WTC11 (cell line): ENCODE measurements at regions not wholly inside any gene's neighbourhood (a gene's known extent, or its start where the extent isn't known, plus 50 kb on each side); places are given as distances from the start of the nearest gene placed in this dataset.

Experiments used
- ATAC-seq: fragments of 200-7000 bp; cut with Tn5 transposase; 2 replicates; pipeline ENCODE4 v1.10.0; 2021; ENCODE audit warnings: mild to moderate bottlenecking, moderate library complexity
- CTCF ChIA-PET: fragments of 300-600 bp; sonication (Branson Sonifier 250); formaldehyde crosslinking; loops from one replicate; lab custom pipeline; 2021; ENCODE audit warnings: antibody characterized with exemption; lab: Charles Lee
- POLR2A ChIA-PET: fragments of 350-600 bp; sonication (Branson Sonifier 250); formaldehyde crosslinking; loops from one replicate; lab custom pipeline; 2021; ENCODE audit warnings: antibody characterized with exemption; lab: Charles Lee
- DNase-seq: peaks from one replicate; pipeline ENCODE4 v3.0.0; 2021; ENCODE audit warnings: low spot score
- H3K27ac Mint-ChIP-seq: 2 replicates; pipeline ENCODE4 v1.8.0; 2021; ENCODE audit warnings: mixed read lengths
- H3K27me3 Mint-ChIP-seq: 2 replicates; pipeline ENCODE4 v1.8.0; 2021; ENCODE audit warnings: low read depth, mild to moderate bottlenecking, moderate library complexity, mixed read lengths
- H3K36me3 Mint-ChIP-seq: 2 replicates; pipeline ENCODE4 v1.8.0; 2021; ENCODE audit warnings: mixed read lengths
- H3K4me1 Mint-ChIP-seq: 2 replicates; pipeline ENCODE4 v1.8.0; 2022; ENCODE audit warnings: mixed read lengths
- H3K4me3 Mint-ChIP-seq: 2 replicates; pipeline ENCODE4 v1.8.0; 2021; ENCODE audit warnings: mild to moderate bottlenecking, moderate library complexity, mixed read lengths
- H3K9me3 Mint-ChIP-seq: 2 replicates; pipeline ENCODE4 v1.8.0; 2021; ENCODE audit warnings: mixed read lengths
- ATF1 ChIP-seq: sonication (generic); formaldehyde crosslinking; IDR thresholded peaks from 2 replicates; pipeline ENCODE4 v1.8.1; 2023; ENCODE audit warnings: mild to moderate bottlenecking, moderate library complexity, missing genetic modification reagents
- FOXK1 ChIP-seq: sonication (generic); formaldehyde crosslinking; IDR thresholded peaks from 2 replicates; pipeline ENCODE4 v1.8.0; 2022; ENCODE audit warnings: mild to moderate bottlenecking, moderate library complexity, missing genetic modification reagents
- GABPB1 ChIP-seq: sonication (generic); formaldehyde crosslinking; IDR thresholded peaks from 2 replicates; pipeline ENCODE4 v1.8.1; 2023; ENCODE audit warnings: mild to moderate bottlenecking, missing genetic modification reagents
- IRF2 ChIP-seq: sonication (generic); formaldehyde crosslinking; IDR thresholded peaks from 2 replicates; pipeline ENCODE4 v1.8.0; 2022; ENCODE audit warnings: low read depth, missing genetic modification reagents, borderline replicate concordance
- KAT7 ChIP-seq: sonication (generic); formaldehyde crosslinking; IDR thresholded peaks from 2 replicates; pipeline ENCODE4 v1.8.1; 2023; ENCODE audit warnings: missing genetic modification reagents, mild to moderate bottlenecking, borderline replicate concordance
- NFE2L1 ChIP-seq: sonication (generic); formaldehyde crosslinking; IDR thresholded peaks from 2 replicates; pipeline ENCODE4 v1.8.1; 2023; ENCODE audit warnings: missing genetic modification reagents
- OVOL2 ChIP-seq: fragments of 250-450 bp; sonication (Bioruptor Pico); IDR thresholded peaks from 2 replicates; pipeline ENCODE4 v1.9.0; 2021; ENCODE audit warnings: mild to moderate bottlenecking, borderline replicate concordance
- TEAD1 ChIP-seq: sonication (generic); formaldehyde crosslinking; IDR thresholded peaks from 2 replicates; pipeline ENCODE4 v1.8.0; 2022; ENCODE audit warnings: mild to moderate bottlenecking, missing genetic modification reagents
- TP53 ChIP-seq: sonication (generic); formaldehyde crosslinking; IDR thresholded peaks from 2 replicates; pipeline ENCODE4 v1.8.1; 2023; ENCODE audit warnings: mild to moderate bottlenecking, missing genetic modification reagents
- ZBTB43 ChIP-seq: sonication (generic); formaldehyde crosslinking; IDR thresholded peaks from 2 replicates; pipeline ENCODE4 v1.8.1; 2023; ENCODE audit warnings: mild to moderate bottlenecking, missing genetic modification reagents
- ZNF121 ChIP-seq: sonication (generic); formaldehyde crosslinking; IDR thresholded peaks from 2 replicates; pipeline ENCODE4 v1.8.0; 2023; ENCODE audit warnings: missing genetic modification reagents
- ZNF263 ChIP-seq: sonication (generic); formaldehyde crosslinking; IDR thresholded peaks from 2 replicates; pipeline ENCODE4 v1.8.1; 2022; ENCODE audit warnings: low read depth, mild to moderate bottlenecking, moderate library complexity, missing genetic modification reagents
- ZNF425 ChIP-seq: fragments of 250-450 bp; sonication (Bioruptor Pico); conservative IDR thresholded peaks from 2 replicates; pipeline ENCODE4 v1.9.0; 2021; ENCODE audit warnings: mild to moderate bottlenecking
- TF ChIP-seq, protein P1 (sequence below): sonication (generic); formaldehyde crosslinking; IDR thresholded peaks from 2 replicates; pipeline ENCODE4 v1.8.1; 2022; ENCODE audit warnings: mild to moderate bottlenecking, missing genetic modification reagents, moderate library complexity, borderline replicate concordance
- TF ChIP-seq, protein P2 (sequence below): sonication (generic); formaldehyde crosslinking; IDR thresholded peaks from 2 replicates; pipeline ENCODE4 v1.8.0; 2022; ENCODE audit warnings: missing genetic modification reagents
- TF ChIP-seq, protein P3 (sequence below): sonication (generic); formaldehyde crosslinking; IDR thresholded peaks from 2 replicates; pipeline ENCODE4 v1.8.1; 2022; ENCODE audit warnings: low read depth, mild to moderate bottlenecking, moderate library complexity, missing genetic modification reagents, borderline replicate concordance
- TF ChIP-seq, protein P4 (sequence below): fragments of 250-450 bp; sonication (Bioruptor Pico); IDR thresholded peaks from 2 replicates; pipeline ENCODE4 v1.9.0; 2021; ENCODE audit warnings: mild to moderate bottlenecking
- TF ChIP-seq, protein P5 (sequence below): sonication (generic); formaldehyde crosslinking; IDR thresholded peaks from 2 replicates; pipeline ENCODE4 v1.8.0; 2023; ENCODE audit warnings: mild to moderate bottlenecking, missing genetic modification reagents

GRCh38 chr6:55003719-55004430 is 157.3 kb downstream of the FAM83B start:
- TF ChIP-seq ZNF263 (CRISPR knock-in tag) (no peak), ZNF425 (CRISPR knock-in tag) (no peak), ZNF121 (CRISPR knock-in tag) (no peak)
- Mint-ChIP-seq H3K36me3 (no peaks in the 10 kb centered on the region), H3K4me1 (no peaks in the 10 kb centered on the region), H3K4me3 (no peak overlapping the region), H3K27ac (no peak overlapping the region), H3K9me3 (peaks cover 10% of the 10 kb centered on the region; the same call in 1 of the 2 replicates), H3K27me3 (no peaks in the 10 kb centered on the region)
- DNase-seq: no peak
- ChIA-PET CTCF (interaction anchor here (0.6 kb wide), 1 partner anchor 236 kb away, joined by 3 read pairs; no protein-coding TSS in a partner anchor), POLR2A (no interaction called here)
- no peak for ATAC-seq

GRCh38 chr6:55009131-55009530 is 162.6 kb downstream of the FAM83B start:
- H3K9me3 Mint-ChIP-seq: peaks cover 10% of the 10 kb centered on the region; the same call in 1 of the 2 replicates
- H3K27me3 Mint-ChIP-seq: no peaks in the 10 kb centered on the region
- peaks cover 3% of the 10 kb centered on the region for H3K4me1 Mint-ChIP-seq
- ATAC-seq: peak; percentile 46
- no peaks in the 10 kb centered on the region for H3K36me3 Mint-ChIP-seq
- H3K27ac Mint-ChIP-seq: no peak overlapping the region
- DNase-seq: peak; percentile 29
- POLR2A ChIA-PET: no interaction called here
- no peak overlapping the region for H3K4me3 Mint-ChIP-seq
- CTCF ChIA-PET: no interaction called here
- TF ChIP-seq TP53 (no peak), TEAD1 (CRISPR knock-in tag) (no peak), ATF1 (CRISPR knock-in tag) (no peak), FOXK1 (CRISPR knock-in tag) (no peak), NFE2L1 (CRISPR knock-in tag) (no peak), ZBTB43 (CRISPR knock-in tag) (no peak), OVOL2 (CRISPR knock-in tag) (no peak), IRF2 (CRISPR knock-in tag) (no peak), GABPB1 (CRISPR knock-in tag) (no peak), ZNF425 (CRISPR knock-in tag) (no peak), KAT7 (no peak)
- TF ChIP-seq, protein P1, sequence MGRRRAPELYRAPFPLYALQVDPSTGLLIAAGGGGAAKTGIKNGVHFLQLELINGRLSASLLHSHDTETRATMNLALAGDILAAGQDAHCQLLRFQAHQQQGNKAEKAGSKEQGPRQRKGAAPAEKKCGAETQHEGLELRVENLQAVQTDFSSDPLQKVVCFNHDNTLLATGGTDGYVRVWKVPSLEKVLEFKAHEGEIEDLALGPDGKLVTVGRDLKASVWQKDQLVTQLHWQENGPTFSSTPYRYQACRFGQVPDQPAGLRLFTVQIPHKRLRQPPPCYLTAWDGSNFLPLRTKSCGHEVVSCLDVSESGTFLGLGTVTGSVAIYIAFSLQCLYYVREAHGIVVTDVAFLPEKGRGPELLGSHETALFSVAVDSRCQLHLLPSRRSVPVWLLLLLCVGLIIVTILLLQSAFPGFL (CRISPR knock-in tag): no peak
- TF ChIP-seq, protein P2, sequence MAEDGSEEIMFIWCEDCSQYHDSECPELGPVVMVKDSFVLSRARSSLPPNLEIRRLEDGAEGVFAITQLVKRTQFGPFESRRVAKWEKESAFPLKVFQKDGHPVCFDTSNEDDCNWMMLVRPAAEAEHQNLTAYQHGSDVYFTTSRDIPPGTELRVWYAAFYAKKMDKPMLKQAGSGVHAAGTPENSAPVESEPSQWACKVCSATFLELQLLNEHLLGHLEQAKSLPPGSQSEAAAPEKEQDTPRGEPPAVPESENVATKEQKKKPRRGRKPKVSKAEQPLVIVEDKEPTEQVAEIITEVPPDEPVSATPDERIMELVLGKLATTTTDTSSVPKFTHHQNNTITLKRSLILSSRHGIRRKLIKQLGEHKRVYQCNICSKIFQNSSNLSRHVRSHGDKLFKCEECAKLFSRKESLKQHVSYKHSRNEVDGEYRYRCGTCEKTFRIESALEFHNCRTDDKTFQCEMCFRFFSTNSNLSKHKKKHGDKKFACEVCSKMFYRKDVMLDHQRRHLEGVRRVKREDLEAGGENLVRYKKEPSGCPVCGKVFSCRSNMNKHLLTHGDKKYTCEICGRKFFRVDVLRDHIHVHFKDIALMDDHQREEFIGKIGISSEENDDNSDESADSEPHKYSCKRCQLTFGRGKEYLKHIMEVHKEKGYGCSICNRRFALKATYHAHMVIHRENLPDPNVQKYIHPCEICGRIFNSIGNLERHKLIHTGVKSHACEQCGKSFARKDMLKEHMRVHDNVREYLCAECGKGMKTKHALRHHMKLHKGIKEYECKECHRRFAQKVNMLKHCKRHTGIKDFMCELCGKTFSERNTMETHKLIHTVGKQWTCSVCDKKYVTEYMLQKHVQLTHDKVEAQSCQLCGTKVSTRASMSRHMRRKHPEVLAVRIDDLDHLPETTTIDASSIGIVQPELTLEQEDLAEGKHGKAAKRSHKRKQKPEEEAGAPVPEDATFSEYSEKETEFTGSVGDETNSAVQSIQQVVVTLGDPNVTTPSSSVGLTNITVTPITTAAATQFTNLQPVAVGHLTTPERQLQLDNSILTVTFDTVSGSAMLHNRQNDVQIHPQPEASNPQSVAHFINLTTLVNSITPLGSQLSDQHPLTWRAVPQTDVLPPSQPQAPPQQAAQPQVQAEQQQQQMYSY (CRISPR knock-in tag): no peak
- TF ChIP-seq, protein P3, sequence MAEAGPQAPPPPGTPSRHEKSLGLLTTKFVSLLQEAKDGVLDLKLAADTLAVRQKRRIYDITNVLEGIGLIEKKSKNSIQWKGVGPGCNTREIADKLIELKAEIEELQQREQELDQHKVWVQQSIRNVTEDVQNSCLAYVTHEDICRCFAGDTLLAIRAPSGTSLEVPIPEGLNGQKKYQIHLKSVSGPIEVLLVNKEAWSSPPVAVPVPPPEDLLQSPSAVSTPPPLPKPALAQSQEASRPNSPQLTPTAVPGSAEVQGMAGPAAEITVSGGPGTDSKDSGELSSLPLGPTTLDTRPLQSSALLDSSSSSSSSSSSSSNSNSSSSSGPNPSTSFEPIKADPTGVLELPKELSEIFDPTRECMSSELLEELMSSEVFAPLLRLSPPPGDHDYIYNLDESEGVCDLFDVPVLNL: no peak
- TF ChIP-seq, protein P4, sequence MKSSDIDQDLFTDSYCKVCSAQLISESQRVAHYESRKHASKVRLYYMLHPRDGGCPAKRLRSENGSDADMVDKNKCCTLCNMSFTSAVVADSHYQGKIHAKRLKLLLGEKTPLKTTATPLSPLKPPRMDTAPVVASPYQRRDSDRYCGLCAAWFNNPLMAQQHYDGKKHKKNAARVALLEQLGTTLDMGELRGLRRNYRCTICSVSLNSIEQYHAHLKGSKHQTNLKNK (CRISPR knock-in tag): no peak
- TF ChIP-seq, protein P5, sequence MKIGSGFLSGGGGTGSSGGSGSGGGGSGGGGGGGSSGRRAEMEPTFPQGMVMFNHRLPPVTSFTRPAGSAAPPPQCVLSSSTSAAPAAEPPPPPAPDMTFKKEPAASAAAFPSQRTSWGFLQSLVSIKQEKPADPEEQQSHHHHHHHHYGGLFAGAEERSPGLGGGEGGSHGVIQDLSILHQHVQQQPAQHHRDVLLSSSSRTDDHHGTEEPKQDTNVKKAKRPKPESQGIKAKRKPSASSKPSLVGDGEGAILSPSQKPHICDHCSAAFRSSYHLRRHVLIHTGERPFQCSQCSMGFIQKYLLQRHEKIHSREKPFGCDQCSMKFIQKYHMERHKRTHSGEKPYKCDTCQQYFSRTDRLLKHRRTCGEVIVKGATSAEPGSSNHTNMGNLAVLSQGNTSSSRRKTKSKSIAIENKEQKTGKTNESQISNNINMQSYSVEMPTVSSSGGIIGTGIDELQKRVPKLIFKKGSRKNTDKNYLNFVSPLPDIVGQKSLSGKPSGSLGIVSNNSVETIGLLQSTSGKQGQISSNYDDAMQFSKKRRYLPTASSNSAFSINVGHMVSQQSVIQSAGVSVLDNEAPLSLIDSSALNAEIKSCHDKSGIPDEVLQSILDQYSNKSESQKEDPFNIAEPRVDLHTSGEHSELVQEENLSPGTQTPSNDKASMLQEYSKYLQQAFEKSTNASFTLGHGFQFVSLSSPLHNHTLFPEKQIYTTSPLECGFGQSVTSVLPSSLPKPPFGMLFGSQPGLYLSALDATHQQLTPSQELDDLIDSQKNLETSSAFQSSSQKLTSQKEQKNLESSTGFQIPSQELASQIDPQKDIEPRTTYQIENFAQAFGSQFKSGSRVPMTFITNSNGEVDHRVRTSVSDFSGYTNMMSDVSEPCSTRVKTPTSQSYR (CRISPR knock-in tag): no peak
